HG03175 (cell line): ENCODE measurements at regions not wholly inside any gene's neighbourhood (a gene's known extent, or its start where the extent isn't known, plus 50 kb on each side); places are given as distances from the start of the nearest gene placed in this dataset.

Experiments used
- ATAC-seq: cut with Tn5 transposase; IDR thresholded peaks from one replicate; pipeline ENCODE4 v1.9.1; 2021; ENCODE audit warnings: mild to moderate bottlenecking, moderate library complexity; ENCODE audit not compliant: unreplicated experiment

- no peak for ATAC-seq
Observed at GRCh38 chr2:9771101-9771449, 72.2 kb upstream of the TAF1B start.

- ATAC-seq, result no peak
Observed at GRCh38 chr2:9771481-9772017, 71.7 kb upstream of the TAF1B start.

GRCh38 chr2:9772035-9772998, 71.0 kb upstream of the TAF1B start:
- no peak for ATAC-seq

GRCh38 chr2:9772999-9773902, 70.0 kb upstream of the TAF1B start:
- no peak for ATAC-seq

- no peak for ATAC-seq
Observed at GRCh38 chr2:9773903-9774239, 69.4 kb upstream of the TAF1B start.

- no peak for ATAC-seq
Observed at GRCh38 chr2:9774266-9774665, 69.0 kb upstream of the TAF1B start.

- ATAC-seq, result no peak
Observed at GRCh38 chr2:9775351-9775750, 67.9 kb upstream of the TAF1B start.

- no peak for ATAC-seq
Observed at GRCh38 chr2:9775999-9776712, 67.1 kb upstream of the TAF1B start.

GRCh38 chr2:9777081-9777480, 66.2 kb upstream of the TAF1B start:
- ATAC-seq, result no peak

GRCh38 chr2:9778012-9778411, 65.3 kb upstream of the TAF1B start:
- no peak for ATAC-seq

- no peak for ATAC-seq
Observed at GRCh38 chr2:9778471-9779316, 64.6 kb upstream of the TAF1B start.

- peak; percentile 68 for ATAC-seq
Observed at GRCh38 chr2:9779596-9780264, 63.5 kb upstream of the TAF1B start.

- ATAC-seq, result no peak
Observed at GRCh38 chr2:9780368-9781130, 62.7 kb upstream of the TAF1B start.

- ATAC-seq, result no peak
Observed at GRCh38 chr2:9781252-9781651, 62.0 kb upstream of the TAF1B start.

GRCh38 chr2:9782197-9782719, 61.0 kb upstream of the TAF1B start:
- no peak for ATAC-seq

- no peak for ATAC-seq
Observed at GRCh38 chr2:9789371-9789770, 53.9 kb upstream of the TAF1B start.

- ATAC-seq, result no peak
Observed at GRCh38 chr2:9790702-9791225, 52.5 kb upstream of the TAF1B start.

GRCh38 chr2:9791711-9792110, 51.6 kb upstream of the TAF1B start:
- no peak for ATAC-seq
